ENCODE measurements at regions not wholly inside any gene's neighbourhood (a gene's known extent, or its start where the extent isn't known, plus 50 kb on each side); places are given as distances from the start of the nearest gene placed in this dataset.

- H3K9me3 ChIP-seq (ENCODE audit: control insufficient read depth in 1 of 2, low read length in 2 of 2): no peaks in the 10 kb centered on the region
- no peak overlapping the region for H3K4me3 ChIP-seq (ENCODE audit: low read depth in 1 of 2, low read length in 2 of 2)
- H3K27ac ChIP-seq (ENCODE audit: low read length): no peak overlapping the region
Measured at GRCh38 chr13:80047406-80047805, 293.5 kb downstream of the SPRY2 start.

DNA sequence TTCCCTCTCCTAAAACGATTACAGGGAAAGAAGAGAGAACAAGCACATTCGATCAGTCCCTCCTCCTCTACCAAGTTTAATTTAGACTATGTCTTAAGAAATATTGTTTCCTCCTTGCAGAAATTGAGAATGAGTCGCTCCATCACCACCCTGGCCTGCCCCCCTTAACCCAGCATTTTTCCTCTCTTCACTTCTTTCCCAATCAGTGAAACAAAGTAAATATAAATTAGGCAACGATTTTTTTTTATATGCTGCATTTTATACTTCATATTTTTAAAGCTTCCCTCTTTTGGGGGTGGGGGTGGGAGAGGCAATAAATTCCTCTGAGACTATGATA, 300.0 kb downstream of the SPRY2 start:
- H3K27ac ChIP-seq (ENCODE audit: low read length): no peak overlapping the region
- no peaks in the 10 kb centered on the region for H3K4me1 ChIP-seq (ENCODE audit: control insufficient read depth in 1 of 2, insufficient read depth in 2 of 2, low read length in 2 of 2)
- no peaks in the 10 kb centered on the region for H3K9me3 ChIP-seq (ENCODE audit: control insufficient read depth in 1 of 2, low read length in 2 of 2)
- H3K4me3 ChIP-seq (ENCODE audit: low read depth in 1 of 2, low read length in 2 of 2): no peak overlapping the region
- no peaks in the 10 kb centered on the region for H3K36me3 ChIP-seq (ENCODE audit: control insufficient read depth in 1 of 2, insufficient read depth in 2 of 2, low read length in 2 of 2)
- no peaks in the 10 kb centered on the region for H3K27me3 ChIP-seq (ENCODE audit: low read depth, low read length)

More at GRCh38 chr13:80047406-80047805, 293.5 kb downstream of the SPRY2 start:
- H3K4me1 ChIP-seq (ENCODE audit: control insufficient read depth in 1 of 2, insufficient read depth in 2 of 2, low read length in 2 of 2): peaks cover 5 to 19% of the 10 kb centered on the region in 2 donors
- no peaks in the 10 kb centered on the region for H3K36me3 ChIP-seq (ENCODE audit: control insufficient read depth in 1 of 2, insufficient read depth in 2 of 2, low read length in 2 of 2)
- no peaks in the 10 kb centered on the region for H3K27me3 ChIP-seq (ENCODE audit: low read depth, low read length)

DNA sequence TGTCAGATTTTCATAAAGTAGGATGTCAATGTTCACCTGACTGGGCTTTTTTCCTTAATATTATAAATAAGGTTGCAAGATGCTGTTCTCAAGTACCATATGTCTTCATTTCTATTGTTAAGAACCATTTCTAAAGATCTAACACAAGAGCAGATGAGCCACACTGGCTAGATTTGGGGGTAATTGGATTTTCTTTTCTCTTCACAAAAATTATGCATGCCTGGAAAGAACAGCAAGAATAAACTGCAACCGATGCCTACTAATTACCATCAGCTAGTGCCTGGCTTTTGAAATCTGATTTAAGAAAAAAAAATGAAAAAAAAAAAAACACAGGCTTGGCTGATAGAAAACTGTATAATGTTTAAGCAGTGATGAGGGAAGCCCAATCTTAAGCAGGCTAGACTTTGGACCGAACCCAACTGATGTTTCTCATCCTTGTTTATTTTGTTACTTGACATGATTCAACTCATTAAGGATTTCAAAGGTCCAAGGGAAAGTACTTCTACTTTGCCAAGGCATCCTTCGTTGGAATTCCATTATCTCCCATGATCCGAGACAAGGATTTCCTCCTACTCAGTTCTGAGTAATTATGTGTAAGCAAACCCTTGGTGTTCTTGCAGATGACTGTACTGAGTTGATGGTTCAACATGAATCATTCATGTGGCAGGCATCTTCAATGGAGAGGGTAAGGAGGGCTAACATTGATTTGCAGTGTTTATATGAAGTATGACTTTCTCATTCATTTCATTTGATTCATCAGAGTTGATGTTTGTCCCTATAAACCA, 300.5 kb downstream of the SPRY2 start:
- Histone ChIP-seq H3K36me3 (ENCODE audit: control insufficient read depth in 1 of 2, insufficient read depth in 2 of 2, low read length in 2 of 2) (no peaks in the 10 kb centered on the region), H3K4me3 (ENCODE audit: low read depth in 1 of 2, low read length in 2 of 2) (no peak overlapping the region), H3K4me1 (ENCODE audit: control insufficient read depth in 1 of 2, insufficient read depth in 2 of 2, low read length in 2 of 2) (no peaks in the 10 kb centered on the region), H3K27me3 (ENCODE audit: low read depth, low read length) (no peaks in the 10 kb centered on the region), H3K9me3 (ENCODE audit: control insufficient read depth in 1 of 2, low read length in 2 of 2) (no peaks in the 10 kb centered on the region), H3K27ac (ENCODE audit: low read length) (no peak overlapping the region)

DNA sequence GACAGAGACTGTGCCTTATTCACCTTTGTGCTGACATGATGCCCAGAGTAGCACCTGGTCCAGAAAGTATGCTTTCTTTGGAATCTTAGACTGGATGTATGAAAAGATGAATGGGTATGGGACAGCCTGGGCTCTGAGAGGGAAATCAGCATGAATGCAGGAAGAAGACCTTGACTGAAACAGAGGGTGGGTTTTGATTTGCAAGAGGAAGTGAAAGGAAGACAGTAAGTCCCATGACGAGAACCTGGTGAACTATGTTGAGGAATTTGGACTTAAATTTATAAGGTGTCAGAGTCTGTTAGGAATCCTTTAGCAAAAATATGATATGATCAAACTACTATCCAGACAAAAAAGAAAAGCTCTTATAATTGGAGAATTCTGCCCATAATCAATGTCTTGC, 301.9 kb downstream of the SPRY2 start:
- Histone ChIP-seq H3K27ac (ENCODE audit: low read length) (no peak overlapping the region), H3K36me3 (ENCODE audit: control insufficient read depth in 1 of 2, insufficient read depth in 2 of 2, low read length in 2 of 2) (no peaks in the 10 kb centered on the region), H3K4me3 (ENCODE audit: low read depth in 1 of 2, low read length in 2 of 2) (no peak overlapping the region), H3K27me3 (ENCODE audit: low read depth, low read length) (no peaks in the 10 kb centered on the region), H3K9me3 (ENCODE audit: control insufficient read depth in 1 of 2, low read length in 2 of 2) (no peaks in the 10 kb centered on the region), H3K4me1 (ENCODE audit: control insufficient read depth in 1 of 2, insufficient read depth in 2 of 2, low read length in 2 of 2) (no peaks in the 10 kb centered on the region)

- no peaks in the 10 kb centered on the region for H3K9me3 ChIP-seq (ENCODE audit: control insufficient read depth in 1 of 2, low read length in 2 of 2)
- H3K4me3 ChIP-seq (ENCODE audit: low read depth in 1 of 2, low read length in 2 of 2): no peak overlapping the region
- no peaks in the 10 kb centered on the region for H3K27me3 ChIP-seq (ENCODE audit: low read depth, low read length)
- no peak overlapping the region for H3K27ac ChIP-seq (ENCODE audit: low read length)
- H3K4me1 ChIP-seq (ENCODE audit: control insufficient read depth in 1 of 2, insufficient read depth in 2 of 2, low read length in 2 of 2): no peaks in the 10 kb centered on the region
- no peaks in the 10 kb centered on the region for H3K36me3 ChIP-seq (ENCODE audit: control insufficient read depth in 1 of 2, insufficient read depth in 2 of 2, low read length in 2 of 2)
Measured at GRCh38 chr13:80038371-80038770, 302.6 kb downstream of the SPRY2 start.

DNA sequence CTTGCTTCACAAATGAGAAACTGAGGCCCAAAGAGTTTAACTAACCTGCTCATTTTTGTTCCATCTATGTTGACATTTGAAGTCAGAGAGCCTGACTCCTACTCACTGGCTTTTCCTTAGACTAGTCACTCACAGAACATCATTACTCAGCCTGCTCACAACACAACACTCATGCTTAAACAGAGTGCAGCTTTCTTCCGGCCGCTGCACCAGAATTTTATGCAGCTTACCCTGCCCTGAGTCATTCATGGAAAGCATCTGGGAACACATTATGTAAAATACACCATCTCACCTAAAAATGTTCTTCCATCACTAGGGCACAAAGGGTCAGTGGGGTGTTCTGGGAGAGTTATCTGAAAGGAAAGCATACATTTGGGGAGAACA, 303.4 kb downstream of the SPRY2 start:
- Histone ChIP-seq H3K9me3 (ENCODE audit: control insufficient read depth in 1 of 2, low read length in 2 of 2) (no peaks in the 10 kb centered on the region), H3K36me3 (ENCODE audit: control insufficient read depth in 1 of 2, insufficient read depth in 2 of 2, low read length in 2 of 2) (no peaks in the 10 kb centered on the region), H3K4me1 (ENCODE audit: control insufficient read depth in 1 of 2, insufficient read depth in 2 of 2, low read length in 2 of 2) (no peaks in the 10 kb centered on the region), H3K27ac (ENCODE audit: low read length) (peak overlapping the region; percentile 5), H3K27me3 (ENCODE audit: low read depth, low read length) (no peaks in the 10 kb centered on the region), H3K4me3 (ENCODE audit: low read depth in 1 of 2, low read length in 2 of 2) (no peak overlapping the region)

DNA sequence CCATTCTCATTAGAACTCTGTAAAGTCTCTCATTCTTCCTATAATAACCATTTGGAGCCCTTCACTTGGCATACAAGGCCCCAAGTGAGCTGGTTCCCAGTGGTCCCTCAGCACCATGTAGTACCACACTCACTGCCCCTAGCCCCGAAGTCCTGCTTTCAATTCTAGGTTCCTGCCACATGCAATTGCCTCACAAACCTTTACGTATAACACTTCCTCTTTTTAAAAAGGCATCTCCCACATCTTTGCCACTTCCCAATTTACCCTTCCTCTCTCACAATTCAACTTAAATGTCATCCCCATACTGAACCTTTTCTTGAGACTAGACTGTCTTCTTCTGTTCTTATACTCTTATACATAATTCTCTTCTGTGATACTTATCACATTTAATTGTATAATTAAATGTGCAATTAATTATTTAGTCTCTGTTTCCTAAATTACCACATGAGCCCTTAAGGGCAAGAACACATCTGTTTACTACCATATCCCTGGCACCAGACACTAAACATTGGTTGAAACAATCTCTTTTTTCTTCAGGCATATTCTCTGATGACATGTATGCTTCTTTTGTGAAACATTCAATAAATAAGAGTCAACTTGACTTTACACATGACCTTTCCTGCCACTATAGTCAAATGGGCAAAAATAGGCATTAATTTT, 304.0 kb downstream of the SPRY2 start:
- H3K4me3 ChIP-seq (ENCODE audit: low read depth in 1 of 2, low read length in 2 of 2): no peak overlapping the region
- H3K27ac ChIP-seq (ENCODE audit: low read length): peak overlapping the region; percentile 5
- H3K9me3 ChIP-seq (ENCODE audit: control insufficient read depth in 1 of 2, low read length in 2 of 2): no peaks in the 10 kb centered on the region
- H3K36me3 ChIP-seq (ENCODE audit: control insufficient read depth in 1 of 2, insufficient read depth in 2 of 2, low read length in 2 of 2): no peaks in the 10 kb centered on the region
- H3K27me3 ChIP-seq (ENCODE audit: low read depth, low read length): no peaks in the 10 kb centered on the region
- no peaks in the 10 kb centered on the region for H3K4me1 ChIP-seq (ENCODE audit: control insufficient read depth in 1 of 2, insufficient read depth in 2 of 2, low read length in 2 of 2)

- no peaks in the 10 kb centered on the region for H3K4me1 ChIP-seq (ENCODE audit: control insufficient read depth in 1 of 2, insufficient read depth in 2 of 2, low read length in 2 of 2)
Measured at GRCh38 chr13:80035096-80035495, 305.8 kb downstream of the SPRY2 start.

DNA sequence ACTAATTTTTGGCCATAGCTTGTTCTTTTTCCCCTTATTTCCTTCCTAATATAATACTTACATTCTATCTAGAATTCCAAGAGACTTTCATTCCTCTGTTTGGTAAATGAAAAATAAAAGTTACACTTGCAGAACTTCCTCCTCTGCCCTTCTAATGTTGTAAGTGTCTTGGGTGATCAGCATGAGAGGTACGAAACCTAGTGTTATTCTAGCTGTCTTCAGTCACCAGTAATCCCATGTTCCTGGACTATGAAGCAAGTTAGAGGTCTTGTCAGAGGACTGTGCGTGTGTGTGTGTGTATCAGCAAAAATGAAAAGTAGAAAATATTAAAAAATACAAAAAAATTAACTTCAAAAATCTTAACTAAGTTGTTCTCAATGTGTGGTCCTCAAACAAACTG, 307.0 kb downstream of the SPRY2 start:
- Histone ChIP-seq H3K27me3 (ENCODE audit: low read depth, low read length) (no peaks in the 10 kb centered on the region), H3K9me3 (ENCODE audit: control insufficient read depth in 1 of 2, low read length in 2 of 2) (no peaks in the 10 kb centered on the region), H3K36me3 (ENCODE audit: control insufficient read depth in 1 of 2, insufficient read depth in 2 of 2, low read length in 2 of 2) (no peaks in the 10 kb centered on the region), H3K4me3 (ENCODE audit: low read depth in 1 of 2, low read length in 2 of 2) (no peak overlapping the region), H3K4me1 (ENCODE audit: control insufficient read depth in 1 of 2, insufficient read depth in 2 of 2, low read length in 2 of 2) (no peaks in the 10 kb centered on the region), H3K27ac (ENCODE audit: low read length) (no peak overlapping the region)

More at GRCh38 chr13:80035096-80035495, 305.8 kb downstream of the SPRY2 start:
- Histone ChIP-seq H3K27me3 (ENCODE audit: low read depth, low read length) (no peaks in the 10 kb centered on the region), H3K27ac (ENCODE audit: low read length) (no peak overlapping the region), H3K9me3 (ENCODE audit: control insufficient read depth in 1 of 2, low read length in 2 of 2) (no peaks in the 10 kb centered on the region), H3K36me3 (ENCODE audit: control insufficient read depth in 1 of 2, insufficient read depth in 2 of 2, low read length in 2 of 2) (no peaks in the 10 kb centered on the region), H3K4me3 (ENCODE audit: low read depth in 1 of 2, low read length in 2 of 2) (no peak overlapping the region)

- Histone ChIP-seq H3K36me3 (ENCODE audit: control insufficient read depth in 1 of 2, insufficient read depth in 2 of 2, low read length in 2 of 2) (no peaks in the 10 kb centered on the region), H3K4me1 (ENCODE audit: control insufficient read depth in 1 of 2, insufficient read depth in 2 of 2, low read length in 2 of 2) (no peaks in the 10 kb centered on the region), H3K4me3 (ENCODE audit: low read depth in 1 of 2, low read length in 2 of 2) (no peak overlapping the region), H3K27ac (ENCODE audit: low read length) (no peak overlapping the region), H3K27me3 (ENCODE audit: low read depth, low read length) (no peaks in the 10 kb centered on the region), H3K9me3 (ENCODE audit: control insufficient read depth in 1 of 2, low read length in 2 of 2) (no peaks in the 10 kb centered on the region)
Measured at GRCh38 chr13:80033286-80033685, 307.6 kb downstream of the SPRY2 start.

DNA sequence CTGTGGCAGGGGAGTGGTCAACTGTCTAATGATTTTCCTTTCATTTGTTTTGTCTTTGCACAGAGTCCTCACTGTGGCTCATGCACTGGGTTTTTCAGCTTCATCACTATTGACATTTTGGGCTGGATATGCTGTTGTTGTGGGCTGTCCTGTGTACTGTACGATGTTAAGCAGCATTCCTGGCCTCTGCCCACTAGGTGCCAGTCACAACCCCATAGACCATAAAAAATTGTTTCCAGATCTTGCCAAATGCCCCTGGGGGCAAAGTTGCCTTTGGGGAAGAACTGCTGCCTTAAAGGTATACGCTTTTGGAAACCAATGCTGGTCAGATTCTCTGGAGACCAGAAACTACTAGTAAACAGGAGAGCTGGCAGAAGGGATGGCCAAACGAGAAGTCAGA, 310.4 kb downstream of the SPRY2 start:
- H3K27ac ChIP-seq (ENCODE audit: low read length): no peak overlapping the region
- no peaks in the 10 kb centered on the region for H3K4me1 ChIP-seq (ENCODE audit: control insufficient read depth in 1 of 2, insufficient read depth in 2 of 2, low read length in 2 of 2)
- H3K27me3 ChIP-seq (ENCODE audit: low read depth, low read length): no peaks in the 10 kb centered on the region
- no peak overlapping the region for H3K4me3 ChIP-seq (ENCODE audit: low read depth in 1 of 2, low read length in 2 of 2)
- no peaks in the 10 kb centered on the region for H3K9me3 ChIP-seq (ENCODE audit: control insufficient read depth in 1 of 2, low read length in 2 of 2)
- H3K36me3 ChIP-seq (ENCODE audit: control insufficient read depth in 1 of 2, insufficient read depth in 2 of 2, low read length in 2 of 2): no peaks in the 10 kb centered on the region

DNA sequence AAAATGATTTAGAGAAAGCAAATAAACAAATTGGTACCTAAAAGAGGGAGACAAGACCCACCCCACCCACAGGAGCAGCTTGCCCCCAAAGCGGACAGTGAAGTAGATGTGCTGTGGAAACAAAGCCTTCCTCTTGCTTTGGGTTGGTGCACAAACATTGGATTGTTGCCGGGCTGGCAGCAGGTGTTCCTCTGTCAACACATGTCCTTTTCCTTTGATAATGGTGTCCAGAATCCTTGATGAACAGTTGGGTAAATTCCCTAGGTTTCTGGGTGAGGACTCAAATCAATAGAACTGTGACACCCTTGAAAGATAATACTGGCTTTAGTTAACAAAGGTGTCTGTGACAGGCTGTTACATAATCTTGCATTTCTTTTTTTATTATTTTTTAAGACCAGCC, 311.8 kb downstream of the SPRY2 start:
- Histone ChIP-seq H3K36me3 (ENCODE audit: control insufficient read depth in 1 of 2, insufficient read depth in 2 of 2, low read length in 2 of 2) (no peaks in the 10 kb centered on the region), H3K4me1 (ENCODE audit: control insufficient read depth in 1 of 2, insufficient read depth in 2 of 2, low read length in 2 of 2) (no peaks in the 10 kb centered on the region), H3K27me3 (ENCODE audit: low read depth, low read length) (no peaks in the 10 kb centered on the region), H3K9me3 (ENCODE audit: control insufficient read depth in 1 of 2, low read length in 2 of 2) (no peaks in the 10 kb centered on the region), H3K4me3 (ENCODE audit: low read depth in 1 of 2, low read length in 2 of 2) (no peak overlapping the region), H3K27ac (ENCODE audit: low read length) (no peak overlapping the region)
